ENCODE measurements at regions not wholly inside any gene's neighbourhood (a gene's known extent, or its start where the extent isn't known, plus 50 kb on each side); places are given as distances from the start of the nearest gene placed in this dataset.

DNA sequence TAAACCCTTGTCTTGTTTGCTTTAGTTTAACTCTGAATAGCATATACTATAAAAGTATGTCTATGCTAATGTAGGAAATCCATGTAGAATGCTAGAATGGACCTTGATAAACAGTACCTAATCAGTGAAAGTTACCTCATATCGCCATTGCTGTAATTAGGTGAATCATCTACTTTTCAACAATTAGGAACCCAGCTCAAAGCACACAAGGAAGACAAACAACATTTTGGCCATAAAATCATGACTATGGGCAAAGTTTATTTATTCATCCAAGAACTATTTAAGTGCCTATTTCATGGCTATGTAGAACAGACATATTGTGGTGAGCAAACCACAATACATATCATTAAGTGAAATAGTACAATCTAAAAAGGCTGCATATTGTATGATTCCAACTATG, 1043.2 kb downstream of the BRINP3 start:
- DNase-seq = no peak

DNA sequence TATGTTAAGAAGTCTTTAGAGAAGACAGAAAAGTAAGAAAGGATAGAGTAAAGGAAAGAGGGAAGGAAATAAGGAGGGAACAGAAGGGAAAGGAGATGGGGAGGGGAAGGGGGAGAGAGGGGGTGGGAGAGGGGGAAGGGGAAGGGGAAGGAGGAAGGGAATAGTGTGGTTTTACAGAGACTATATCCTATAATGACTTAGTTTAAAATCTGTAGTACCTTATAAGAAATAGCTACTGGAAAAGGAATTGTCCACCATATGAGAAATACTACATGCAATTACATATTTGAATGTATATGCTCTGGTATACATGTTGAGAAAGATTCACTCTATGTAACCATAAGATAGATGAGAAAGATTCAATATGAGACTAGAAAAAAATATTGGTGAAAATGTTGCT, 1042.3 kb downstream of the BRINP3 start:
- DNase-seq = no peak

DNA sequence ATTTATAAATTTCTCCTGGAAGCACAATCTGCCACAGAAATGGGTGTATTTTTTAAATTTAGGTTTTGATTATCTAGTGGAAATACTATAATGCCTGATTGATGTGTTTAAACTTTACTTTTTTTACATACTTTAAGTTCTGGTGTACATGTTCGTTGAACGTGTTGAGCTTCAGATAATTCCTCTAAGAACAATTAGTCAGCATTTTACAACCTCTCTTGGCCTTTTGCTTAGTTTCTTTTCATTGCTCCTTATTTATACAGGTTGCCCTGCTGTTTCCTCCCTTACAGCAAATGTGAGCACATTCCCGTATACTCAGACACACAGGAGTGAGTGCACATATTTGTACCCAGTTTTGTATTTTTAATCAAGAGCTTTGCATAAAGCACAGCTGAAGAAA, 1038.9 kb downstream of the BRINP3 start:
- DNase-seq = no peak

- no peak for DNase-seq
Observed at GRCh38 chr1:189463166-189463565, 1014.5 kb downstream of the BRINP3 start.

GRCh38 chr1:189496768-189497167, 980.9 kb downstream of the BRINP3 start:
- no peak for DNase-seq

- DNase-seq = no peak
Observed at GRCh38 chr1:189499736-189500135, 977.9 kb downstream of the BRINP3 start.

DNA sequence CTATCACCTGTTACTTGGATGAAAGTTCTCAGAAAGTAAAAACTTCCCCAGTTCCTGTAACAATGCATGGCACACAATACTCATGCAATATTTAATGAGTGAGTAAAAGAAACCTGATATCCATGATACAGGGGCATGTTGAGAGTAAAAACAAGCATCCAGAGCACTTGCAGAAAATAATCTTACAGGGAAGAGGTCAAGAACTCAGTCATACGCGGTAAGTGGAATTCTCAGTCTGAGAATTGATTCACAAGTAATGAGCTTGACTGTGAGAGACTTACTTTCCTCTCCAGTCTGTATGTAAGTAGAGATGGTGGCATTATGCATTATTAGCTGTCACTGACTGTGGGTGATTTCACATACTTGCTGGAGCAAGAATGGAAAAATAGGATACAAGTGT, 976.9 kb downstream of the BRINP3 start:
- no peak for DNase-seq

DNA sequence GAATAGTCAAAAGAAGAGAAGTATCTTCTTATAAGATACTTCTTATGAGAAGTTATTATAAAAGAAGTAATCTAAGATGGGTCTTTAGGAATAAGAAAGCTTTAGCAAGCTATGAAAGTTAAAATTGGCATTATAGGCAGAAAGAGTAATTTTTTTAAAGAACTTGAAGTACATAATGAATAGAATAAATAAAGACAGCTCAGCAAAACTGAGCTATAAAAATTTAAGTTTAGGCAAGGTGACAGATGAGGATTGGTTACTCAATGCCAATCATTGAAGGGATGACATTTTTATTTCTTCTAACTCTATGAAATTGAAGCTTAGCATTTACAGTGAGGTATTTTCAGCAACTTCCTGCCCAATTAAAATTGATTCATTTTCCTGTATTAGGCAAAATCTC, 966.8 kb downstream of the BRINP3 start:
- DNase-seq = no peak

- DNase-seq = no peak
Observed at GRCh38 chr1:189513091-189513490, 964.6 kb downstream of the BRINP3 start.

DNA sequence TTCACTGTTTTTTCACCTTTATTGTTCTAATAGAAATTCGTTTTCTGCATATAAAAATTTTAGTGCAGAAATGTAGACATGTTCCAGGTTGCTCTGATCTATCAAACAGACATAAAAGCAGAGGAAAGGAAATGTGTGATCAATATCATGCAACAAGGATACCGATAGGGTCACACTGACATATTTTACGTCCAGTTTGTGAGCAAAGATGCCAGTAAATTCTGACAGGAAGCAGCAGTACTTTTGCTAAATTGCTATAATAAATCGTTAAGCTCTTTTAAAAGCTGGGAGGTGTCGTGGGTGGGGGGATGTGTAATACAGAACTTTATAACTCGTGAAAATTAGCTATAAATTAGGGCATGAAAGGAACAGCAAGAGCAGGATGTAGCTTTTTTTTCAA, 955.2 kb downstream of the BRINP3 start:
- DNase-seq = no peak

GRCh38 chr1:189524501-189524900, 953.2 kb downstream of the BRINP3 start:
- DNase-seq = no peak

DNA sequence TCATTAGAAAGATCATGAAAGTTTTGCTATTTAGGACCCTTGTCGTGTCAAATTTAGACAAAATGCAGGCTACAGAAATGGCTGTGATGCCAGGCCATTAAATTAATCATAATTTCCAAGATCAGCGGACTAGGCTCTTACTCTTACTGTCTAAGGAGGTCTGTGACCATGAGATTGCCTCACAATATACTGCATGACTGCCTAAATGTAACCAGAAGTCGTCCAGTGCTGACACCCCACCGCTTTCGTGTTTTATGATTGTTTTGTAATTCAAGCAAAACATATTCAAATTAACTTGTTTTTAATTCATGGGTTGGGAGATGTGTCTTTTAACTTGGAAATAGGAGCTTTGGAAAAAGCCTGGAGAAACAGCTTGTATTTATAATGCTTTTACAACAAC, 947.5 kb downstream of the BRINP3 start:
- no peak for DNase-seq

DNA sequence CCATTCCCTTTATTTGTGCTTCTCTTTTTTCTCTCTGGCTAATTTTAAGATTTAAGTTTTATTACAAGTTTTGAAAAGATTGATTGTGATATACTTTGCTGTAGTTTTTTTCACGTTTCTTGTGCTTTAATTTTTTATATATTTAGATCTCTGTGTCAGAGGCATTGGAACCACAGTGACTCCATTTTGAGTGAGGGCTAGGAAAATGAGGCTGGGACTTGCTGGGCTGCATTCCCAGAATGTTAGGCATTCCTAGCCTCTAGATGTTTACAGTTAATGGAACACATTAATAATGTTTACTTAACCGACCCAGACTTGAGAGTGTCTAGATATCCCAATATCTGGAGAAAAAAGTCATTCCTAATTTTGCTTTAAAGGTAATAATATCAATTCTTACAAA, 939.4 kb downstream of the BRINP3 start:
- no peak for DNase-seq

DNA sequence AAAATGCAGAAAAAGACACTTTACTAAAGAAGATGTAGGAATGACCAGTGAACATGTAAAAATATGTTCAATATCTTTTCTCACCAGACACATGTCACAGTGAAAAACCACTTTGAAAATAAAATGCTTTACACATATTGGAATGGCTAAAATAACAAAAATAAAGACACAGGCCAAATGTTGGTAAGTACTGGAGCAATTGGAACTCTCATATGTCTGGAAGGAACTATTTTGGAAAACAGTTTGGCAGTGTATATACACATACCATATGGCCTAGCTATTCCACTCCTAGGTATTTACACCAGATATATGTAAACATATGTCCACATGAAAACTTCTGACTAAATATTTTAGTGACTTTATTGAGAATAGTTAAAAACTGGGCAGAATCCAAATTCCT, 927.2 kb downstream of the BRINP3 start:
- DNase-seq = no peak

- DNase-seq = no peak
Observed at GRCh38 chr1:189563784-189564183, 913.9 kb downstream of the BRINP3 start.

- DNase-seq = no peak
Observed at GRCh38 chr1:189567890-189568289, 909.8 kb downstream of the BRINP3 start.

DNA sequence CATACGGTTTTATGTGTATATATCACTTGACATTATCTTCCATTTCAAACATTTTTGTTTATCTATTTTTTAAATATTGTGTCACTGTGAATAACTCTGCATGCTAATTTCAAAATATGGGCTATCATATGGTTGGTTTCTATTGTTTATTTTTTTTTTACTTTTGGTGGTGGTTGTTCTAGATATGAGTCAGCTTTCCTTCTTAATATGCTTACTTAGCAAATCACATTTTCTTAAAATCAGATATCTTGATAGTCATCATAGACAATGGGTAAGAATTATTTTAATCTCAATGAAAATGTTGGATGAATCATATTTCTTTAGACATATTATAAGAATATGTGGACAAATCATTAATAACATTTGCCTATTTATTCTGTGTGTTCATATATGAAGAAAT, 881.5 kb downstream of the BRINP3 start:
- no peak for DNase-seq

GRCh38 chr1:189597083-189597482, 880.6 kb downstream of the BRINP3 start:
- DNase-seq = no peak

- no peak for DNase-seq
Observed at GRCh38 chr1:189605226-189605625, 872.4 kb downstream of the BRINP3 start.

DNA sequence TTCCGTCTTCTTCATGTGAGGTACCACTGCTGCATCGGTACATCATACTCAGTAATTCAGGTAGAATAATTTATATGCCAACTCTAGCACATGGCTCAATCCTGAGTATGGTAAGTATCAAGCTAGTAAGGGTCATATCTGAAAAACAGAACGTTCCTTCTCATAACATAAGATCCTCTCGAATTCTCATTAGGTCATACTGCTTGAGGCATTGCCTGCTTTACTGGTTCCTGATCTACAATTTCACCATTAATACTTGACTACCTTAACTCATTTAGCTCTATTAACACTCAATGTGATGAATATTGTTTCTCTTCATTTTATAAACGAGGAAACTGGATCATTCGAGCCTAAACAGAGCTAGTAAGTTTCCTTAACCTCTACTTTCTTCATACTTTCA, 871.6 kb downstream of the BRINP3 start:
- DNase-seq = no peak

GRCh38 chr1:189606795-189607476, 870.7 kb downstream of the BRINP3 start:
- DNase-seq = no peak

DNA sequence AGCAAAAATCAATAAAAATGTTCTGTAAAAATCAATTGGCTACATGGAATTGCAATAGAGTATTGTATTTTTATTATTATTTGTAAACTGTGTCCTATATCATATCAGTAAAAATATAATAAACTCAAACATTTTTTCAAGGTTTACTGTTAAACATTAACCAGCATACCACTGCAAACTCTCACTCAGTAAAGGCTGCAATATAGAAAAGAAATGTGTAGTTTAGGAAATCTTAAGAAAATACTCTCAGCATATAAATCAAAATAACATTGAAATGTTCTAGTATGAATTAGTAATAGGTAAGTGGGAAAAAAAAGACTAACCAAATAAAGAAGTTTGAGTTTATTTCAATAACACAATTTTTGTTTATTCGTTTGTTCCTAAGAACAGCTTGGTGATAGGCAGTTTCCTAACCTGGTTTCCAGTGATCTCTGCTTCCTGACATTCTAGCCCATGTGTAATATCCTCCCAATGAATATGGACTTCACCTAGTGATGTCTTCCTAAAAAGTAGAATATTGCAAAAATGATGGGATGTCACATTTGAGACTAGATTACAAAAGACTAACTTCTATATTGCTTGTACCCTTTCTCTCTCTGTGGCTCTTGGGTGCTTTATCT, 870.1 kb downstream of the BRINP3 start:
- no peak for DNase-seq

- DNase-seq = no peak
Observed at GRCh38 chr1:189609167-189609566, 868.5 kb downstream of the BRINP3 start.

- DNase-seq = no peak
Observed at GRCh38 chr1:189616893-189617292, 860.8 kb downstream of the BRINP3 start.

DNA sequence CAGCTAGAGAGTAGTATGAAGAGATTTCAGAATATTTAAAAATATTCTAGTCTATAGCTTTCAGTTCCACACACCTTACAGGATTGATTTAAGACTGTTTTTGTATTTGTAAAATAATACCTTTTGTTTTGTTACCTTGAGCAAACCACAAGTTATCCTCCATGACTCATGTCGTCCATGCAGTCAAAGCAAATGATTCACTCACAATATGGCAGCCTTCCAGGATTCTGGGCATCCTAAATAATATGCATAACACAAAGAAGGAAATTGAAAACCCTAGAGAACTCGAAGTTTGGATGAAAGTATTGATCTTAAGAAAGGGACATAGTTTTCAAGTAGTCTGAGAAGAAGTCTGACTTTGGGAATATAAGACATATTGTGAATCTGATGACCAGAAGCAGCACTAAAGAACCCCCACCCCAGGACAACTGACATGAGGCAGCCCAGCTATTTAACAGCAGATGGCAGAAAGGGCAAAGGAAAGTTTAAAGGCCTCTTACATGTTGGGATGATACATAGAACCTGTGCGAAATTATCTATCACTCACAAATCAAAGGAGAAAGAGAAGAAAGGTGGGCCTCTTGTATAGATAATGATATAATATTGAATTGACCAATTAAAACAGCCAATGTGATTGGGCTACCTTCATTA, 857.9 kb downstream of the BRINP3 start:
- no peak for DNase-seq
